22Rv1 (cell line): ENCODE measurements at regions not wholly inside any gene's neighbourhood (a gene's known extent, or its start where the extent isn't known, plus 50 kb on each side); places are given as distances from the start of the nearest gene placed in this dataset.

Experiments used
- H3K27ac ChIP-seq: fragments of 450-650 bp; 2 replicates; pipeline ENCODE4 v1.5.1; 2017
- CTCF ChIP-seq: fragments of 450-650 bp; IDR thresholded peaks from 2 replicates; pipeline ENCODE4 v1.5.1; 2017; ENCODE audit warnings: mild to moderate bottlenecking
- ZFX ChIP-seq: fragments of 450-650 bp; IDR thresholded peaks from 2 replicates; pipeline ENCODE4 v1.6.1; 2017; ENCODE audit warnings: antibody characterized with exemption, borderline replicate concordance

DNA sequence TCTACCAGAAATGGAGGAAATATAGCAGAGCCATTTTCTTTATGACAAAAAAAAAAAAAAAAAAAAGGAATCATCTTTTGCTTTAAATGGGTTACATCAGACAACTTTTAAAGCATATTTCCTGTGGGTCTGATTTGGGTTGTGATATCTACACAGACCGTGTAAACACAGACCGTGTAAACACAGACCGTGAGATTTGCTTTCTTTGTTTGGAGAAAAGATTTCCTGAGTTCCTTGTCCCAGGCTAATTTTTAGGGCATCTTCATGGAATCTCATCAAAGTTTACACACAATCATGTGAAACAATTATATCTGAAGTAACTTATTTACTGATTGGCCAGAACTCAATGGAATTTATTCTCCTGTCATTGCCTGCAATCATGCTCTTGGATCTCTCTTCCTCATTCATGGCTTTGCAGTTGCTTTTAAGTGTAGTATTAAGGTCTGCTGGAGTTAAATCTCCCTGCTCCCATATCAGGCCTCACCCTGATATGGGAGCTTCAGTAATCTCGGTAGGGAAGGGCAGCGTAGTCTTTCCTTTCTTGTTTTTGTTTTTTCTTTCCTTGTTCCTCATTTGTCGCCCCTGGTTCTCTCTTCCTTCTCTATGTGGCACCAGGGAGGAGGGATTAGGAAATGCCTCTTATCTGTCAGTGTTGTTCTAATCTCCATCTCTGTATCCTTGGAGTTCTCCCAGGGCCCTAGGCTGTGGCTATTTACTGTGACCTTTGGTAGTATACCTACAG lies 248.6 kb upstream of the JADE1 start:
- peak overlapping the region; percentile 62 for H3K27ac ChIP-seq
- no peak for TF ChIP-seq ZFX
- TF ChIP-seq CTCF: no peak

- no peak for TF ChIP-seq CTCF
- no peak for TF ChIP-seq ZFX
- H3K27ac ChIP-seq: no peak overlapping the region
Measured at GRCh38 chr4:128558896-128559679, 250.4 kb upstream of the JADE1 start.

DNA sequence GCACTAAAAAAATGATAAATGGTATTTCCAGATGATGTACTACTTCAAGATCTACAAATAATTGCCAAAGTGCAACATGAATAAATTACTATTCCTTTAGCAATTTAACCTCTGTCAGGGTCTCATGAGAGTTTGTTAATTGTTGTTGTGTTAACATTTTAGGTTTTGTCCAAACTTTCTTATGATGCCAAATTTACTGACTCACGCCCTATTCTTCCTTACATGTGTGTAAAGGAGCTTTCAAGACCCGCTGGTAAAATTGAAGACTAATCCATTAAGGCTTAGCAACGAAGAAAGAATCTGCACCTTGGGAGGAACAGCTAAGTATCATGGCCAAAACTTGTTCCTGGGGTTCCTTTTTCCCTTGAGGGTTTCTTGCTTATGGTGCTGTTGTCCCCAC lies 252.7 kb upstream of the JADE1 start:
- TF ChIP-seq CTCF: no peak
- TF ChIP-seq ZFX: no peak
- no peak overlapping the region for H3K27ac ChIP-seq

DNA sequence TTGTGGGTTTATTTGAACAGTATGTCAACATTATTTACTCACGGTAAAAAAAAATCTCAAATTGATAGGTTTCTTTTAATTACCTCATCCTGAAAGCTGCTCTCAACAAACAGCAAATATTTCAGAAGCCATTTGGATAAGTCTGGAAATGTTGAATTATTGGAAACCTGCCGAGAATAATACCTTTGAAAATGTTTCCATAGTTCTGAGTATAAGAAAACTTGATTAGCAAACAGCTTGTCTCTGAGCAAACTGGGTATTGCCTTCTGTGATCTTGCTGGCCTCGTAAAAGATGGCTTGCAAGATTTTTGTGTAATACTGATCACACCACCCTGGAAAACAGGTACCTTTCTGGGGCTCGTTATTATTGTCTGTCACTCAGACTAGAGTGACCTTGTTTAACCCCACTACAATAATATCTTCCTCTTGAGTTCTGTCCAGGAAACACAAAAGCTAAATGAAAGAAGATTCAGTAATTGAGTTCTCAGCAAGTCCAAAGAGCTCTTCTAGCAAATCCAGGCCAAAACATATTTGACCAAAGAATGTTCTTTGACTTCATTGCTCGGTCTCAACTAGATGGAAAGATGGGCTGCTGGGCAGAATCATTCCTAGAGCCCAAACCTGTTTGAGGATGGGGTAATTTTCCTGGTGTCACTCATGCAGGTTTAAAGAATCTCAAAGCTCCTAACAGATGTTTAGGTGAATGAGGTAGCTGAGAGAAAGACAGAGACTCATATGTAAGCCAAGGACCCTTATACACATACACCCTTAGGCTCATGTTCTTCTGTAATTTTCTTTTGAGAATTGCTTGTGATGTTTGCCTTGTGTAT lies 255.6 kb upstream of the JADE1 start:
- peak overlapping the region; percentile 82 for H3K27ac ChIP-seq
- no peak for TF ChIP-seq ZFX
- TF ChIP-seq CTCF: no peak

- peak overlapping the region; percentile 82 for H3K27ac ChIP-seq
- TF ChIP-seq CTCF: no peak
- no peak for TF ChIP-seq ZFX
Measured at GRCh38 chr4:128552586-128552907, 257.0 kb upstream of the JADE1 start.

GRCh38 chr4:128551280-128551679 lies 258.2 kb upstream of the JADE1 start:
- TF ChIP-seq CTCF (no peak), ZFX (no peak)
- no peak overlapping the region for H3K27ac ChIP-seq

- TF ChIP-seq ZFX (no peak), CTCF (no peak)
- no peak overlapping the region for H3K27ac ChIP-seq
Measured at GRCh38 chr4:128550060-128550459, 259.4 kb upstream of the JADE1 start.
